ENCODE measurements at regions not wholly inside any gene's neighbourhood (a gene's known extent, or its start where the extent isn't known, plus 50 kb on each side); places are given as distances from the start of the nearest gene placed in this dataset.
A peak's percentile ranks its signal among the peaks of the same experiment; 100 is the strongest.

GRCh38 chr12:105961821-105962671 lies 176.7 kb downstream of the NUAK1 start:
- no peak overlapping the region for H3K4me3 ChIP-seq (ENCODE audit: low read depth, low read length)
- TF ChIP-seq CTCF (IDR thresholded peaks at IDR 0.05; ENCODE audit: low read depth, low read length) = no peak
- DNase-seq (ENCODE audit: low read depth, low spot score) = no peak
- in situ Hi-C loops (cut with HindIII; ENCODE audit: low sequenced_read_pairs) = no loop called here

GRCh38 chr12:105967038-105967776 lies 171.5 kb downstream of the NUAK1 start:
- no peak overlapping the region for H3K4me3 ChIP-seq (ENCODE audit: low read depth, low read length)
- TF ChIP-seq CTCF (IDR thresholded peaks at IDR 0.05; ENCODE audit: low read depth, low read length) = no peak
- in situ Hi-C loops (cut with HindIII; ENCODE audit: low sequenced_read_pairs) = no loop called here
- peak; percentile 38 for DNase-seq (ENCODE audit: low read depth, low spot score)

- DNase-seq (ENCODE audit: low read depth, low spot score) = no peak
- in situ Hi-C loops (cut with HindIII; ENCODE audit: low sequenced_read_pairs) = no loop called here
- H3K4me3 ChIP-seq (ENCODE audit: low read depth, low read length) = no peak overlapping the region
- no peak for TF ChIP-seq CTCF (IDR thresholded peaks at IDR 0.05; ENCODE audit: low read depth, low read length)
Measured at GRCh38 chr12:105968025-105968424, 170.7 kb downstream of the NUAK1 start.

- in situ Hi-C loops (cut with HindIII; ENCODE audit: low sequenced_read_pairs) = no loop called here
Measured at GRCh38 chr12:105970885-105971284, 167.9 kb downstream of the NUAK1 start.

GRCh38 chr12:105974738-105975137 lies 164.0 kb downstream of the NUAK1 start:
- no peak overlapping the region for H3K4me3 ChIP-seq (ENCODE audit: low read depth, low read length)
- DNase-seq (ENCODE audit: low read depth, low spot score) = no peak
- in situ Hi-C loops (cut with HindIII; ENCODE audit: low sequenced_read_pairs) = no loop called here
- no peak for TF ChIP-seq CTCF (IDR thresholded peaks at IDR 0.05; ENCODE audit: low read depth, low read length)

More at GRCh38 chr12:105970885-105971284, 167.9 kb downstream of the NUAK1 start:
- no peak for TF ChIP-seq CTCF (IDR thresholded peaks at IDR 0.05; ENCODE audit: low read depth, low read length)
- H3K4me3 ChIP-seq (ENCODE audit: low read depth, low read length) = no peak overlapping the region
- DNase-seq (ENCODE audit: low read depth, low spot score) = no peak

- in situ Hi-C loops (cut with HindIII; ENCODE audit: low sequenced_read_pairs) = no loop called here
Measured at GRCh38 chr12:105975351-105975750, 163.4 kb downstream of the NUAK1 start.

More at GRCh38 chr12:105975351-105975750, 163.4 kb downstream of the NUAK1 start:
- no peak for TF ChIP-seq CTCF (IDR thresholded peaks at IDR 0.05; ENCODE audit: low read depth, low read length)
- H3K4me3 ChIP-seq (ENCODE audit: low read depth, low read length) = no peak overlapping the region
- no peak for DNase-seq (ENCODE audit: low read depth, low spot score)

Measured in astrocyte of the spinal cord (primary cell).